DND-41 (cell line): ENCODE measurements at regions not wholly inside any gene's neighbourhood (a gene's known extent, or its start where the extent isn't known, plus 50 kb on each side); places are given as distances from the start of the nearest gene placed in this dataset.

Experiments used
- ATAC-seq: fragments of 200-7000 bp; cut with Tn5 transposase; 3 replicates; pipeline ENCODE4 v1.9.1; 2021; ENCODE audit warnings: low read depth; ENCODE audit not compliant: insufficient read depth
- DNase-seq: peaks from one replicate; pipeline ENCODE4 v3.0.0-alpha.2; 2020
- H2AFZ ChIP-seq: 2 replicates; pipeline ENCODE4 v1.6.0; 2012; ENCODE audit warnings: low read depth, low read length
- H3K27ac ChIP-seq: 2 replicates; pipeline ENCODE4 v1.5.1; 2012; ENCODE audit warnings: low read length, inconsistent platforms
- H3K27me3 ChIP-seq: fragments of 200-600 bp; sonication (generic); 2 replicates; pipeline ENCODE4 v1.6.0; 2012; ENCODE audit warnings: low read length, mild to moderate bottlenecking, inconsistent platforms; ENCODE audit not compliant: insufficient read depth, poor library complexity
- H3K36me3 ChIP-seq: 2 replicates; pipeline ENCODE4 v1.5.1; 2012; ENCODE audit warnings: low read length, inconsistent platforms; ENCODE audit not compliant: insufficient read depth
- H3K4me1 ChIP-seq: 2 replicates; pipeline ENCODE4 v1.5.1; 2012; ENCODE audit warnings: mild to moderate bottlenecking, low read length; ENCODE audit not compliant: insufficient read depth
- H3K4me2 ChIP-seq: 2 replicates; pipeline ENCODE4 v1.6.0; 2012; ENCODE audit warnings: mild to moderate bottlenecking, moderate library complexity, low read length, inconsistent platforms; ENCODE audit not compliant: insufficient read depth
- H3K4me3 ChIP-seq, 2 experiments: fragments of 200-600 bp in 1 of 2; shearing (Covaris generic) in 1 of 2; 2 replicates each; pipeline ENCODE4 v1.5.1; 2012 to 2016; ENCODE audit warnings: inconsistent platforms in 2 of 2, low read length in 2 of 2, mild to moderate bottlenecking in 2 of 2, low read depth in 1 of 2, moderate library complexity in 1 of 2
- H3K79me2 ChIP-seq: 2 replicates; pipeline ENCODE4 v1.6.0; 2012; ENCODE audit warnings: low read length, inconsistent platforms; ENCODE audit not compliant: insufficient read depth
- H3K9ac ChIP-seq: 2 replicates; pipeline ENCODE4 v1.6.0; 2012; ENCODE audit warnings: low read depth, mild to moderate bottlenecking, inconsistent platforms, low read length, moderate library complexity
- H3K9me3 ChIP-seq: 2 replicates; pipeline ENCODE4 v1.5.1; 2012; ENCODE audit warnings: low read length, moderate library complexity, mild to moderate bottlenecking, inconsistent platforms; ENCODE audit not compliant: insufficient read depth, severe bottlenecking
- H4K20me1 ChIP-seq: 2 replicates; pipeline ENCODE4 v1.6.0; 2012; ENCODE audit warnings: low read length; ENCODE audit not compliant: insufficient read depth
- EZH2 ChIP-seq: IDR thresholded peaks from 3 replicates; pipeline ENCODE4 v1.6.1; 2012; ENCODE audit warnings: borderline replicate concordance, low read depth, mild to moderate bottlenecking, moderate library complexity, low read length, inconsistent platforms; ENCODE audit not compliant: severe bottlenecking
- TF ChIP-seq, protein P1 (sequence below): IDR thresholded peaks from 2 replicates; pipeline ENCODE4 v1.5.1; 2012; ENCODE audit warnings: borderline replicate concordance, low read length, moderate library complexity, mild to moderate bottlenecking; ENCODE audit not compliant: poor library complexity, severe bottlenecking; ENCODE audit errors: extremely low read depth

DNA sequence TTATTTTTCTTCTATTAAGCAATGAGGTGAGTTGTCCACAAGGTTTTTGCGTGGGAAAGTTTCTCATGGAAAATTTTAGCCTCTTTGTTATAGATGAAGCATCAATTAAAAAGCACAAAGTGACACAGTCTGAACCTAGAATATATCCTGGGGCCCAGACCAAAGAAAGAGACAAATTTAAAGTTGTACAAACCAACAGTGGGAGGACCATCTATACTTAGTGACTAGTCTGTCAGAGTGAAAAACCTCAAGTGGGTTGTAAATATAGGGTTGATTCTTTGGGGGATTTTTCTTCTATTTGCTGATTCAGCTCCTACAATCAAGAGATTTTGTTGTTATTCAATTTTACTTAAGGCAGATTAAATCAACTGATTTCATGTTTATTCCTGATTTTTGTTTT, 256.2 kb downstream of the SATB2 start:
- ATAC-seq: no peak
- no peaks in the 10 kb centered on the region for H4K20me1 ChIP-seq
- no peaks in the 10 kb centered on the region for H3K9me3 ChIP-seq

DNA sequence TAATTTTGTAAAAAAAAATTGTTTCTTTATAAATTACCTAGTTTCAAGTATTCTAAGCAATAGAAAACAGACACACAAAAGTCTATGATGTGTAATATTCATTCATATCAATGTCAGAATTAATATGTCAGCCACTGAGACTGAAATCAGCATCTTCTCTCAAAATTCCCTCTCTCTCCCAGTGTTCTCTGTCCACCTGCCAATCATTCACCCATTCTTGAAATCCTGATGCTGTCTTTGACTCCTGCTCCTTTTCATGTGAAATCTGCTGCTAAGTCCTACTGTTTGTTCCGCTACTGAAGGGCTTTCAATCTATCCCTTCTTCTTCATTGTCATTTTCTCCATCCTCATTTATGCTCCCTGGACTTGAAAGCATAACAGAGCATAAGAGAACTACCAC, 257.9 kb downstream of the SATB2 start:
- H3K79me2 ChIP-seq: no peaks in the 10 kb centered on the region
- no peak overlapping the region for H2AFZ ChIP-seq
- H3K27ac ChIP-seq: no peak overlapping the region
- H3K9ac ChIP-seq: no peak overlapping the region
- DNase-seq: no peak
- no peak overlapping the region for H3K4me3 ChIP-seq
- H3K27me3 ChIP-seq: no peaks in the 10 kb centered on the region
- H4K20me1 ChIP-seq: no peaks in the 10 kb centered on the region
- TF ChIP-seq EZH2: no peak
- TF ChIP-seq, protein P1, sequence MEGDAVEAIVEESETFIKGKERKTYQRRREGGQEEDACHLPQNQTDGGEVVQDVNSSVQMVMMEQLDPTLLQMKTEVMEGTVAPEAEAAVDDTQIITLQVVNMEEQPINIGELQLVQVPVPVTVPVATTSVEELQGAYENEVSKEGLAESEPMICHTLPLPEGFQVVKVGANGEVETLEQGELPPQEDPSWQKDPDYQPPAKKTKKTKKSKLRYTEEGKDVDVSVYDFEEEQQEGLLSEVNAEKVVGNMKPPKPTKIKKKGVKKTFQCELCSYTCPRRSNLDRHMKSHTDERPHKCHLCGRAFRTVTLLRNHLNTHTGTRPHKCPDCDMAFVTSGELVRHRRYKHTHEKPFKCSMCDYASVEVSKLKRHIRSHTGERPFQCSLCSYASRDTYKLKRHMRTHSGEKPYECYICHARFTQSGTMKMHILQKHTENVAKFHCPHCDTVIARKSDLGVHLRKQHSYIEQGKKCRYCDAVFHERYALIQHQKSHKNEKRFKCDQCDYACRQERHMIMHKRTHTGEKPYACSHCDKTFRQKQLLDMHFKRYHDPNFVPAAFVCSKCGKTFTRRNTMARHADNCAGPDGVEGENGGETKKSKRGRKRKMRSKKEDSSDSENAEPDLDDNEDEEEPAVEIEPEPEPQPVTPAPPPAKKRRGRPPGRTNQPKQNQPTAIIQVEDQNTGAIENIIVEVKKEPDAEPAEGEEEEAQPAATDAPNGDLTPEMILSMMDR: no peak
- ATAC-seq: no peak
- H3K36me3 ChIP-seq: no peaks in the 10 kb centered on the region
- H3K9me3 ChIP-seq: no peaks in the 10 kb centered on the region
- no peaks in the 10 kb centered on the region for H3K4me1 ChIP-seq
- H3K4me2 ChIP-seq: no peak overlapping the region

More for the DNA sequence above, 256.2 kb downstream of the SATB2 start:
- H3K36me3 ChIP-seq: no peaks in the 10 kb centered on the region
- no peak overlapping the region for H3K4me3 ChIP-seq
- no peak overlapping the region for H2AFZ ChIP-seq
- no peak for TF ChIP-seq EZH2
- TF ChIP-seq, protein P1: no peak
- no peak overlapping the region for H3K9ac ChIP-seq
- H3K27me3 ChIP-seq: no peaks in the 10 kb centered on the region
- H3K4me1 ChIP-seq: no peaks in the 10 kb centered on the region
- no peak for DNase-seq
- H3K4me2 ChIP-seq: no peak overlapping the region
- H3K27ac ChIP-seq: no peak overlapping the region
- H3K79me2 ChIP-seq: no peaks in the 10 kb centered on the region

DNA sequence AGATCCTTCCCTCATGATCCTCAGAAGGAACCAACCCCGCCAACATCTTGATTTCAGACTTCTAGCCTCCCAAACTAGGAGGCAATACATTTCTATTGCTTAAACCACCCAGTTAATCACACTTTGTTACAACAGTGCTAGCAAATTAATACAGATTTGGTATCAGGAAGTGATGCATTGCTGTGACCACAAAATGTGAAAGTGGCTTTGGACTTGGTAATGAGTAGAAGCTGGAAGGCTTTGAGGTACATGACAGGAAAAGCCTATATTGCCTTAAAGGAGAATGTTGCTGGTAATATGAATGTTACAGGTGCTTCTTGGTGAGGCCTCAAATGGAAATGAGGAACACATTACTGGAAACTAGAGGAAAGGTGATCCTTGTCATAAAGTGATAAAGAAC, 260.3 kb downstream of the SATB2 start:
- no peak overlapping the region for H2AFZ ChIP-seq
- H3K9ac ChIP-seq: no peak overlapping the region
- DNase-seq: no peak
- no peak overlapping the region for H3K4me2 ChIP-seq
- no peak overlapping the region for H3K4me3 ChIP-seq
- H3K27me3 ChIP-seq: no peaks in the 10 kb centered on the region
- no peak overlapping the region for H3K27ac ChIP-seq
- TF ChIP-seq, protein P1: no peak
- TF ChIP-seq EZH2: no peak
- no peaks in the 10 kb centered on the region for H3K36me3 ChIP-seq
- H3K79me2 ChIP-seq: no peaks in the 10 kb centered on the region
- no peaks in the 10 kb centered on the region for H3K9me3 ChIP-seq
- no peaks in the 10 kb centered on the region for H3K4me1 ChIP-seq
- ATAC-seq: no peak
- no peaks in the 10 kb centered on the region for H4K20me1 ChIP-seq

DNA sequence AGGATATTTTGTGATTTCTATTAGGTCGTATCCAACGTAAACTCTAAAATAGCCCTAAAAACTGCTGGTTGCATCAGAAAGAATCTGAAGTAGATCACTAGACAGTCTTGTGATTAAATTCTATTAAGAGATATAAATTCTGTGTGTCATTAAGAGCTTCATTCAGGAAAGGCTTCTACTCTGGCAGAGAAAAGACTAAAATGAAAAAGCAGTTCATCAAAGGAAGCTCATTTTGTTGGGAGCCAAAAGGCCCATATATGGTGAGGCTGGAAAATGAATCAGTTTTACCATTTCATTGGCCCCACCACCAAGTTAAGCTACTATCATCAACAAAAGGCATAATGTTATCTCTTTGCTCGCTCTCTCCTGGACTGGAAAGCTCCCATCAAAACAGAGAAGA, 261.1 kb downstream of the SATB2 start:
- no peaks in the 10 kb centered on the region for H4K20me1 ChIP-seq
- H3K27me3 ChIP-seq: no peaks in the 10 kb centered on the region
- no peak overlapping the region for H3K9ac ChIP-seq
- ATAC-seq (no peak), DNase-seq (no peak)
- no peak overlapping the region for H3K4me3 ChIP-seq
- no peaks in the 10 kb centered on the region for H3K79me2 ChIP-seq
- TF ChIP-seq EZH2: no peak
- TF ChIP-seq, protein P1: no peak
- H3K9me3 ChIP-seq: no peaks in the 10 kb centered on the region
- H2AFZ ChIP-seq: no peak overlapping the region
- no peak overlapping the region for H3K4me2 ChIP-seq
- H3K4me1 ChIP-seq: no peaks in the 10 kb centered on the region
- H3K27ac ChIP-seq: no peak overlapping the region
- no peaks in the 10 kb centered on the region for H3K36me3 ChIP-seq
